NCI-H774 (cell line): ENCODE measurements at regions not wholly inside any gene's neighbourhood (a gene's known extent, or its start where the extent isn't known, plus 50 kb on each side); places are given as distances from the start of the nearest gene placed in this dataset.

ENCODE experiments used
- DNase-seq: peaks from one replicate; lab custom pipeline; 2025; lab: John Stamatoyannopoulos, UW

DNA sequence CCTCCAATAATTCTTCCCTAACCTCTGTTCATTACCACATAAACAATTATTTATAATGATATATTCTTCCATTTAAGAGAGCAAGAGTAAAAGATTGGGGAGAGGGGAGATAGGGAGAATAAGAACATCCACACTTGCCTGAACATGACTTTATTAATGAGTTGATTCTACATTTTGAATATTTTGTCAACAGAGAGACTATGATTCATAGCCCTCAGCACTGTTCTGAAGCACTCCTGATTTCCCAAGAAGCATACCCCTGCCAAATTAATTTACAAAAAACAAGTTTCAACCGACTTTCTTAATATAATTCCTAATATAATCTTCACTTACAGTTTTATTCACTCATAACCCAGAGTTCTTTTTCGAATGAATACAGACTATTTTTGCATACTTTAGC lies 828.8 kb downstream of the ROBO2 start:
- no peak for DNase-seq

- no peak for DNase-seq
Observed at GRCh38 chr3:77869423-77869822, 829.5 kb downstream of the ROBO2 start.

- no peak for DNase-seq
Observed at GRCh38 chr3:77871436-77871835, 831.5 kb downstream of the ROBO2 start.

DNA sequence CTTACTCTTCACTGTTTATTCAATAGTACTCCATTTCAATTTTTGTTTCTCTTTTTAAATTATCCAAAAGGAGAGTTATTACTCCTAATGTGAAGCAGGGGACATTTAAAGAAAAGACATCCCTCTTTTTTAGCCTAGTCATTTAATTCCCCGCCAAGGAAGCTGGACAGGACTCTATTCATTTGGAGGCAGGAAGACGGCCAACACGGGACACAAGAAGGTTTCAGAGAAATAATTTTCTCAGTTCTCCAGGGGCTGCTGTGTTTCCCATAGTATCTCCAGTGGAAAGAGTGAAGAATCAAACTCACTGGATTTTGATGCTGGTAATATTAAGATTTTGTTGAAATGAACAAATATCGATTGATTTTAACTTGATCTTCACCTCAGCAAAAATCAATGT lies 833.7 kb downstream of the ROBO2 start:
- no peak for DNase-seq

DNA sequence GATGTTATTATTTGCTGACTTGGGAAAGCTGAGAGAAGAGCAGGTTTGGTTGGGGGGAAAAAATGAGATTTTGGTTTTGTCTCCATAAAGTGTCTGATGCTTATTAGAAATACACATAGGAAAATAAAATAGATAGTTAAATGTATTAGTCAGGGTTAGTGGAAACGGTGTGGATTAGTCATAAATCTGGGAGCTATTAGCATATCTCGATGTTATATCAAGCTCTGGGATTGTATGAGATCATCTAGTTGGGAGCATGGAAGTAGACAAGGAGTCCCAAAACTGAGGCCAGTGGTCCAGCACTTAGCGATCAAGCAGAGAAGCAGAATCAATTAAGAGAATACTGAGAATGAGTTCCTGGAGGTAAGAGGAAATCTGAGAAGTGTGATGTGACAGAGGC lies 845.5 kb downstream of the ROBO2 start:
- no peak for DNase-seq

GRCh38 chr3:77887611-77888010 lies 847.7 kb downstream of the ROBO2 start:
- DNase-seq = no peak

DNA sequence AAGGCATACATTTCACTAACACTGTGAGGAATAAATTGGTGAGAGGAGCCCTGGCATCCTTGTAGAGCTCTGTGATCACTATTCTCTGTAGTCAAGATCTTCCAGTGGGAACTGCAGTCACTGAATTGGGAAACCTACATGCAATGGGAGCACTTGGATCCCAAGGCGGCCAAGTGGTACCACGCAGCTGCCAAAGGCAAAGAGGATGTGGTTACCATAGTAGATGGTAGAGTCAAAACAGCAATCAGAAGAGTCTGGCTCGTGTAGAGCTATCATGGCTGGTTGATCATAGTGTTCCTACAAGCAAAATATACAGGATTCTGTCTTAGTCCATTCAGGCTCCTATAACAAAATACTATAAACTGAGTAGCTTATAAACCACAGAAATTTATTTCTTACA lies 849.7 kb downstream of the ROBO2 start:
- DNase-seq = no peak

GRCh38 chr3:77898621-77899020 lies 858.7 kb downstream of the ROBO2 start:
- DNase-seq = no peak

GRCh38 chr3:77902675-77903074 lies 862.8 kb downstream of the ROBO2 start:
- DNase-seq = no peak

- DNase-seq = no peak
Observed at GRCh38 chr3:77906102-77906709, 866.3 kb downstream of the ROBO2 start.

DNA sequence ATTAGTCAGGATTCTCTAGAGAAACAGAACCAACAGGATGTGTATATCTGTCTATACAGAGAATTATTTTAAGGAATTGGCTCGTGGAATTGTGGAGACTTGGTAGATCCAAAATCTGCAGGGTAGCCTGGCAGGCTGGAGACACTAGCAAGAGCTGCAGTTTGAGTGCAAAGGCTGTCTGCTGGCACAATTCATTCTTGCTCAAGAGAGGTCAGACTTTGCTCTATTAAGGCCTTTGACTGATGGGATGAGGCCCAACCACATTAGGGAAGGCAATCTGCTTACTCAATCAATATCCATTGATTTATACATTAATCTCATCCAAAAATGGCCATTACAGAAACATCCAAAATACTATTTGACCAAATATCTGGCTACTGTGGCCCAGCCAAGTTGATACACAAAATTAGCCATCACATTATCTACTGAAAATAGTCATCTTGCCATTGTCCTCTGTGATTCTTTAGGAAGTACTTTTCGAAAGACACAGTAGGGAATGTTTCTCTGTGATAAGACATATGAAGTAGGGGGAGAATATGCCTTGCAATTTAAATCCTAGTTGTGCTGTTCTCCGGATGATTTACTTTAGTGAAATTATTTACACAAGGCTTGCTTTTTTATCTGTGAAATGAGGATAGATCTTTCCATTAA lies 873.8 kb downstream of the ROBO2 start:
- no peak for DNase-seq

- DNase-seq = no peak
Observed at GRCh38 chr3:77915336-77915735, 875.4 kb downstream of the ROBO2 start.

- DNase-seq = no peak
Observed at GRCh38 chr3:77917225-77917624, 877.3 kb downstream of the ROBO2 start.

DNA sequence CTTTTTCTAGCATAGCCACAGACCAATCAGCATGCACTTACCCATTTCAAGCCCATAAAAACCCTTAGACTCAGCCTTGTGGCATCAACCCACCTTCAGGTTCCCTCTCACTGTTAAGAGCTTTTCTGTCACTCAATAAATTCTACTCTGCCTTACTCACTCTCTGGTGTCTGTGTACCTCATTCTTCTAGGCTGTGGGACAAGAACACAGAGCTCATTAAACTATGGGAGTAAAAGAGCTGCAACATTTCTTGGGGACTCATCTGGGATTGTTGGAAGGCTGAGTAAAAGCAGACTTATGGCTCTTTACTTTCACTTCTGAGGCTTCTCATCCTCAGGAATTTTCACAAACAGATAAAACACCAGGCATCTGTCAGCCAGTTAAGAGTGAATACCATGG lies 879.3 kb downstream of the ROBO2 start:
- DNase-seq = no peak

GRCh38 chr3:77931255-77932009 lies 891.5 kb downstream of the ROBO2 start:
- DNase-seq = peak; percentile 48

DNA sequence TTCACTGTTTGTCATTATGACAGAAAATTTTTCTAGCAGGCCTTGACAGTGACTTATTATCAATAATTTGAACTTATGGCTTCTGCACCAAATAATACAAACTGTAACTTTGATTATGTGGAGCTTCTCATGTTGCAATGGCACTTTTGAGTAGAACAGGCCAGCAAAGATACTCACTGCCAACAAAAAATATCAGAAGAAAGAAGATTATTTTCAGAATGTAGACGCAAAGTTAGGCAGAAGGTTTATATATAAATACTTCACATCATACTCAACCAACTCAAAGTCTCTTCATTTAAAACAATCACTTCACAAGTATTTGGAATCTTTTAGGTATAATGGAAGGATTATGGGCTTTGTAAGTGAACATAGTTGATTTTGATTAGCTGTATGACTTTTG lies 893.0 kb downstream of the ROBO2 start:
- DNase-seq = no peak

GRCh38 chr3:77933926-77934325 lies 894.0 kb downstream of the ROBO2 start:
- no peak for DNase-seq

- DNase-seq = no peak
Observed at GRCh38 chr3:77935418-77935817, 895.5 kb downstream of the ROBO2 start.

DNA sequence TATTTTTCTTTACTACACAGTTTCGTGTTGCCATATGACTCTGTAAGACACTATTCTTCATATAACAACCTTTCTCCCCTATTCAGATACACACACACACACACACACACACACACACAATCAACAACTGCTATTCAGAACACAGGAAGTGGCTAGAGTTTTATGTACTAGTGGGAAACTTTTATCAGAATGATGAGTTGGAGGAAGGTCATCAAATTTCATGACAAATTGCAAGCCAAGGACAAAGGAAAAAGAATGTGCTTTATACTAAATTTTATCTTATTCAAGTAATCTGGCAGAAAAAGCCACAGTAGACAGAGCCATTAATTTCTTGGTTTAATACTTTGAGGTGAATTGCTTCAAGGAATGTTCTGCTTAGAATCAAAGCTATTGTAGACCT lies 899.8 kb downstream of the ROBO2 start:
- DNase-seq = no peak

GRCh38 chr3:77943598-77943997 lies 903.7 kb downstream of the ROBO2 start:
- no peak for DNase-seq

DNA sequence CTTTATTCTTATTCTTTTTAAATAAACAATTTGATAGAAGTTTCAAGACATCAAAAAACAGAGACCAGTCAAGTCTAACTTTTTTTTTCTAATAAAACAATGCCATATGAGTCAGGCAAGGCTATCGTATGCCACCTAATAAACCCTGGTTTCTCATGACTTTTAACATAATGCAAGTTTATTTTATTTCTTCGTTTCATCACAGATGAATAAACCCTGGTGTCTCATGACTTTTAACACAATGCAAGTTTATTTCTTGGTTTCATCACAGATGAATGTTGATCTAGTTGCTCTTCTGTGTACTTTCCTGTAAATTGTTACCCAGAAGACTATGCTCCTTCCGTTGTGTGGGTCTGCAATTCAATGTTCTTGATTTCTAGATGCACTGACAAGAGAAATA lies 905.4 kb downstream of the ROBO2 start:
- DNase-seq = no peak

GRCh38 chr3:77947671-77948070 lies 907.8 kb downstream of the ROBO2 start:
- DNase-seq = no peak

- DNase-seq = no peak
Observed at GRCh38 chr3:77967621-77968020, 927.7 kb downstream of the ROBO2 start.
